HG03066 (cell line): ENCODE measurements at regions not wholly inside any gene's neighbourhood (a gene's known extent, or its start where the extent isn't known, plus 50 kb on each side); places are given as distances from the start of the nearest gene placed in this dataset.

ENCODE experiments used
- ATAC-seq: cut with Tn5 transposase; IDR thresholded peaks from one replicate; pipeline ENCODE4 v1.9.1; 2021; ENCODE audit warnings: low read depth; ENCODE audit not compliant: unreplicated experiment

GRCh38 chr2:45301307-45302277, 292.3 kb upstream of the SIX2 start:
- no peak for ATAC-seq

- no peak for ATAC-seq
Observed at GRCh38 chr2:45300026-45300750, 290.9 kb upstream of the SIX2 start.

GRCh38 chr2:45299361-45299760, 290.1 kb upstream of the SIX2 start:
- ATAC-seq, result no peak

- ATAC-seq, result no peak
Observed at GRCh38 chr2:45293182-45293581, 283.9 kb upstream of the SIX2 start.

GRCh38 chr2:45291296-45291701, 282.0 kb upstream of the SIX2 start:
- ATAC-seq, result no peak

- ATAC-seq, result no peak
Observed at GRCh38 chr2:45289997-45290709, 280.9 kb upstream of the SIX2 start.

GRCh38 chr2:45288532-45289417, 279.5 kb upstream of the SIX2 start:
- ATAC-seq, result no peak

GRCh38 chr2:45287045-45287444, 277.8 kb upstream of the SIX2 start:
- ATAC-seq, result no peak

- no peak for ATAC-seq
Observed at GRCh38 chr2:45285771-45286390, 276.6 kb upstream of the SIX2 start.

GRCh38 chr2:45285311-45285710, 276.1 kb upstream of the SIX2 start:
- ATAC-seq, result no peak

- ATAC-seq, result no peak
Observed at GRCh38 chr2:45284621-45284995, 275.4 kb upstream of the SIX2 start.

- ATAC-seq, result no peak
Observed at GRCh38 chr2:45283764-45284620, 274.7 kb upstream of the SIX2 start.

- no peak for ATAC-seq
Observed at GRCh38 chr2:45282646-45283045, 273.4 kb upstream of the SIX2 start.

- ATAC-seq, result no peak
Observed at GRCh38 chr2:45281311-45281710, 272.1 kb upstream of the SIX2 start.

GRCh38 chr2:45280794-45281193, 271.5 kb upstream of the SIX2 start:
- no peak for ATAC-seq

- no peak for ATAC-seq
Observed at GRCh38 chr2:45279356-45279755, 270.1 kb upstream of the SIX2 start.

- no peak for ATAC-seq
Observed at GRCh38 chr2:45278365-45279078, 269.3 kb upstream of the SIX2 start.

GRCh38 chr2:45276914-45277313, 267.7 kb upstream of the SIX2 start:
- ATAC-seq, result no peak
